Spleen (tissue), 7 donors: ENCODE measurements at regions not wholly inside any gene's neighbourhood (a gene's known extent, or its start where the extent isn't known, plus 50 kb on each side); places are given as distances from the start of the nearest gene placed in this dataset.

Experiments used
- POLR2A ChIP-seq, 3 donors: fragments of 450-650 bp; IDR thresholded peaks; one replicate each; pipeline ENCODE4 v1.5.1; 2017; ENCODE audit warnings: antibody characterized with exemption in 3 of 3, mild to moderate bottlenecking in 1 of 3
- TF ChIP-seq, protein P1 (sequence below), 11 experiments: fragments of 200-600 bp in 7 of 11; fragments of 450-650 bp in 4 of 11; sonication (generic) in 4 of 11; IDR thresholded peaks in 8 of 11; conservative IDR thresholded peaks in 3 of 11; 1 replicate in 7 of 11; 2 replicates in 4 of 11; pipeline versions ENCODE4 v1.4.0 to v1.8.0; 2016 to 2021; ENCODE audit warnings: antibody characterized with exemption in 11 of 11, inconsistent platforms in 4 of 11, mild to moderate bottlenecking in 1 of 11
- donor health status: DM: no; HTN: no; CAD: no; lungs with moderate emphysema.
- donor health status: DM: no; HTN: no; CAD: no.
- donor health status: DM: no; HTN: no; CAD: no.

DNA sequence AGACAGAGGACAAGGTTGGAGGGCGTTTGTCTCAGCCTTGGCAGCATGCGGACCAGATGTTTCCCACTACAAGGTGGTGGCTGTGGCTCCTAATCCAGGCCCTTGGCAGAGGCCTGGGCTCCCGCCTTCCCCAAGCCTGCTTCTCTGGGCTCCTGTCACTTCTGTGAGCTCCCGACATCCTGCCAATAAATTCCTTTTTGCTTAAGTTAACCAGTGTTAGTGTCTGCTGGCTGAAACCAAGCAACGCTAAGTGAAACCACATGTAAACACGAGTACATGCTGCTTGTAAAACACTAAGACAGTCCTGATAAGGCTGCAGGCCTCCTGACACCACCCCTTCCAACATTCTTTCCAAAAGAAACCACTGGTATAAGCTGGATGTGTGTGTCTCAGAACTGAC, 263.6 kb upstream of the ZMIZ1 start:
- TF ChIP-seq, protein P1, sequence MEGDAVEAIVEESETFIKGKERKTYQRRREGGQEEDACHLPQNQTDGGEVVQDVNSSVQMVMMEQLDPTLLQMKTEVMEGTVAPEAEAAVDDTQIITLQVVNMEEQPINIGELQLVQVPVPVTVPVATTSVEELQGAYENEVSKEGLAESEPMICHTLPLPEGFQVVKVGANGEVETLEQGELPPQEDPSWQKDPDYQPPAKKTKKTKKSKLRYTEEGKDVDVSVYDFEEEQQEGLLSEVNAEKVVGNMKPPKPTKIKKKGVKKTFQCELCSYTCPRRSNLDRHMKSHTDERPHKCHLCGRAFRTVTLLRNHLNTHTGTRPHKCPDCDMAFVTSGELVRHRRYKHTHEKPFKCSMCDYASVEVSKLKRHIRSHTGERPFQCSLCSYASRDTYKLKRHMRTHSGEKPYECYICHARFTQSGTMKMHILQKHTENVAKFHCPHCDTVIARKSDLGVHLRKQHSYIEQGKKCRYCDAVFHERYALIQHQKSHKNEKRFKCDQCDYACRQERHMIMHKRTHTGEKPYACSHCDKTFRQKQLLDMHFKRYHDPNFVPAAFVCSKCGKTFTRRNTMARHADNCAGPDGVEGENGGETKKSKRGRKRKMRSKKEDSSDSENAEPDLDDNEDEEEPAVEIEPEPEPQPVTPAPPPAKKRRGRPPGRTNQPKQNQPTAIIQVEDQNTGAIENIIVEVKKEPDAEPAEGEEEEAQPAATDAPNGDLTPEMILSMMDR (IDR thresholded peaks at IDR 0.05 in 8 of 11, conservative IDR thresholded peaks at IDR 0.05 in 3 of 11) = no peak
- no peak for TF ChIP-seq POLR2A (IDR thresholded peaks at IDR 0.05)
